Liver (tissue), 3 donors: ENCODE measurements at regions not wholly inside any gene's neighbourhood (a gene's known extent, or its start where the extent isn't known, plus 50 kb on each side); places are given as distances from the start of the nearest gene placed in this dataset.

ENCODE experiments used
- CTCF ChIP-seq: fragments of 150-350 bp; IDR thresholded peaks from 2 replicates; pipeline ENCODE4 v1.5.1; 2017; ENCODE audit warnings: improper control_type of control experiment, low read depth, low read length; ENCODE audit not compliant: missing input control
- RAD21 ChIP-seq, 2 donors: IDR thresholded peaks; 2 replicates each; pipeline ENCODE4 v1.6.1; 2016; ENCODE audit warnings: antibody characterized with exemption in 2 of 2, mild to moderate bottlenecking in 2 of 2
- RXRA ChIP-seq, 2 donors: IDR thresholded peaks; 2 replicates each; pipeline ENCODE4 v1.6.1; 2017 to 2018; ENCODE audit warnings: antibody characterized with exemption in 2 of 2, mild to moderate bottlenecking in 1 of 2
- TAF1 ChIP-seq: conservative IDR thresholded peaks from 2 replicates; pipeline ENCODE4 v1.6.1; 2016; ENCODE audit warnings: antibody characterized with exemption, mild to moderate bottlenecking
- TF ChIP-seq, protein P1 (sequence below): IDR thresholded peaks from 2 replicates; pipeline ENCODE4 v1.6.1; 2016; ENCODE audit warnings: antibody characterized with exemption
- TF ChIP-seq, protein P2 (sequence below): IDR thresholded peaks from 2 replicates; pipeline ENCODE4 v1.6.1; 2016; ENCODE audit warnings: antibody characterized with exemption
- donor health status: healthy.
- donor health status: healthy.

GRCh38 chr3:101042996-101043686, 49.9 kb upstream of the ABI3BP start:
- TF ChIP-seq, protein P1, sequence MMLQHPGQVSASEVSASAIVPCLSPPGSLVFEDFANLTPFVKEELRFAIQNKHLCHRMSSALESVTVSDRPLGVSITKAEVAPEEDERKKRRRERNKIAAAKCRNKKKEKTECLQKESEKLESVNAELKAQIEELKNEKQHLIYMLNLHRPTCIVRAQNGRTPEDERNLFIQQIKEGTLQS = no peak
- TF ChIP-seq CTCF = no peak
- no peak for TF ChIP-seq TAF1
- TF ChIP-seq RAD21 (IDR thresholded peaks at IDR 0.05) = no peak
- TF ChIP-seq, protein P2, sequence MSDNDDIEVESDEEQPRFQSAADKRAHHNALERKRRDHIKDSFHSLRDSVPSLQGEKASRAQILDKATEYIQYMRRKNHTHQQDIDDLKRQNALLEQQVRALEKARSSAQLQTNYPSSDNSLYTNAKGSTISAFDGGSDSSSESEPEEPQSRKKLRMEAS = no peak
- TF ChIP-seq RXRA (IDR thresholded peaks at IDR 0.05) = no peak
